ENCODE measurements at regions not wholly inside any gene's neighbourhood (a gene's known extent, or its start where the extent isn't known, plus 50 kb on each side); places are given as distances from the start of the nearest gene placed in this dataset.
"Not testable (repeated sequence)": the region's sequence is repeated elsewhere in the genome, so short reads cannot be mapped to it uniquely, and the experiment has no call there.

- no peak for DNase-seq (ENCODE audit: extremely low read depth, low read depth)
- no peak overlapping the region for H3K4me3 ChIP-seq (replicated peaks; ENCODE audit: low read depth, low read length)
- TF ChIP-seq CTCF (IDR thresholded peaks at IDR 0.05; ENCODE audit: low read depth, low read length, missing control alignments) = no peak
Observed at GRCh38 chr3:68676136-68676535, 256.2 kb downstream of the TAFA4 start.

GRCh38 chr3:68667346-68667745 is 265.0 kb downstream of the TAFA4 start:
- TF ChIP-seq CTCF (IDR thresholded peaks at IDR 0.05; ENCODE audit: low read depth, low read length, missing control alignments) = no peak
- H3K4me3 ChIP-seq (replicated peaks; ENCODE audit: low read depth, low read length) = no peak overlapping the region
- no peak for DNase-seq (ENCODE audit: extremely low read depth, low read depth)

- TF ChIP-seq CTCF (IDR thresholded peaks at IDR 0.05; ENCODE audit: low read depth, low read length, missing control alignments) = no peak
- H3K4me3 ChIP-seq (replicated peaks; ENCODE audit: low read depth, low read length) = no peak overlapping the region
- DNase-seq (ENCODE audit: extremely low read depth, low read depth) = no peak
Observed at GRCh38 chr3:68666429-68667136, 265.8 kb downstream of the TAFA4 start.

GRCh38 chr3:68664276-68664675 is 268.1 kb downstream of the TAFA4 start:
- no peak for DNase-seq (ENCODE audit: extremely low read depth, low read depth)
- no peak for TF ChIP-seq CTCF (IDR thresholded peaks at IDR 0.05; ENCODE audit: low read depth, low read length, missing control alignments)
- no peak overlapping the region for H3K4me3 ChIP-seq (replicated peaks; ENCODE audit: low read depth, low read length)

- no peak for TF ChIP-seq CTCF (IDR thresholded peaks at IDR 0.05; ENCODE audit: low read depth, low read length, missing control alignments)
- no peak for DNase-seq (ENCODE audit: extremely low read depth, low read depth)
- no peak overlapping the region for H3K4me3 ChIP-seq (replicated peaks; ENCODE audit: low read depth, low read length)
Observed at GRCh38 chr3:68662176-68662575, 270.2 kb downstream of the TAFA4 start.

- not testable (repeated sequence) for H3K4me3 ChIP-seq (replicated peaks; ENCODE audit: low read depth, low read length); DNase-seq (ENCODE audit: extremely low read depth, low read depth)
Observed at GRCh38 chr3:68650657-68651056, 281.7 kb downstream of the TAFA4 start.

GRCh38 chr3:68648494-68648893 is 283.9 kb downstream of the TAFA4 start:
- DNase-seq (ENCODE audit: extremely low read depth, low read depth) = no peak
- H3K4me3 ChIP-seq (replicated peaks; ENCODE audit: low read depth, low read length) = no peak overlapping the region
- TF ChIP-seq CTCF (IDR thresholded peaks at IDR 0.05; ENCODE audit: low read depth, low read length, missing control alignments) = no peak

Data from HFF-Myc (cell line).